Neural cell (in vitro differentiated cells): ENCODE measurements at regions not wholly inside any gene's neighbourhood (a gene's known extent, or its start where the extent isn't known, plus 50 kb on each side); places are given as distances from the start of the nearest gene placed in this dataset.

Source experiments
- H2AFZ ChIP-seq: fragments of 200-600, 300-800 bp; sonication (generic), shearing (Covaris generic); 2 replicates; pipeline ENCODE4 v1.6.0; 2014; ENCODE audit warnings: low read depth, mild to moderate bottlenecking, antibody characterized with exemption, low read length, moderate library complexity
- H3F3A ChIP-seq: fragments of 200-600 bp; shearing (Covaris generic); 2 replicates; pipeline ENCODE4 v1.6.1; 2016; ENCODE audit warnings: mild to moderate bottlenecking, moderate library complexity, mixed read lengths, antibody characterized with exemption, low read length; ENCODE audit not compliant: insufficient read depth, poor library complexity, severe bottlenecking
- H3K27ac ChIP-seq: fragments of 200-600, 300-800 bp; sonication (generic), shearing (Covaris generic); 2 replicates; pipeline ENCODE4 v1.5.1; 2014; ENCODE audit warnings: mild to moderate bottlenecking, low read length, moderate library complexity
- H3K27me3 ChIP-seq: fragments of 300-800, 200-600 bp; sonication (generic), shearing (Covaris generic); 2 replicates; pipeline ENCODE4 v1.6.0; 2014; ENCODE audit warnings: mild to moderate bottlenecking, low read depth, low read length, moderate library complexity; ENCODE audit not compliant: insufficient read depth
- H3K36me3 ChIP-seq: fragments of 300-800, 200-600 bp; sonication (generic), shearing (Covaris generic); 2 replicates; pipeline ENCODE4 v1.5.1; 2014; ENCODE audit warnings: mild to moderate bottlenecking, antibody characterized with exemption, low read length, moderate library complexity; ENCODE audit not compliant: insufficient read depth
- H3K4me2 ChIP-seq: fragments of 300-800, 200-600 bp; sonication (generic), shearing (Covaris generic); 2 replicates; pipeline ENCODE4 v1.6.0; 2014; ENCODE audit warnings: mild to moderate bottlenecking, low read length
- H3K4me3 ChIP-seq: fragments of 300-800, 200-600 bp; sonication (generic), shearing (Covaris generic); 2 replicates; pipeline ENCODE4 v1.5.1; 2014; ENCODE audit warnings: mild to moderate bottlenecking, low read length, moderate library complexity
- H3K79me2 ChIP-seq: fragments of 200-600 bp; shearing (Covaris generic); replicated peaks from 2 replicates; pipeline ENCODE4 v1.6.0; 2014; ENCODE audit warnings: mild to moderate bottlenecking, low read length, moderate library complexity; ENCODE audit not compliant: insufficient read depth
- H3K9ac ChIP-seq: fragments of 300-800, 200-600 bp; sonication (generic), shearing (Covaris generic); 2 replicates; pipeline ENCODE4 v1.6.1; 2016; ENCODE audit warnings: mild to moderate bottlenecking, low read length, mixed read lengths
- H3K9me2 ChIP-seq: fragments of 200-600 bp; shearing (Covaris generic); 2 replicates; pipeline ENCODE4 v1.6.1; 2016; ENCODE audit warnings: mild to moderate bottlenecking, low read length, mixed read lengths; ENCODE audit not compliant: insufficient read depth
- H3K9me3 ChIP-seq: fragments of 200-600, 300-800 bp; sonication (generic), shearing (Covaris generic); 2 replicates; pipeline ENCODE4 v1.6.1; 2016; ENCODE audit warnings: mild to moderate bottlenecking, mixed run types, low read length, moderate library complexity, mixed read lengths
- H4K20me1 ChIP-seq: fragments of 200-600 bp; shearing (Covaris generic); 2 replicates; pipeline ENCODE4 v1.6.1; 2016; ENCODE audit warnings: mild to moderate bottlenecking, mixed run types; ENCODE audit not compliant: insufficient read depth
- EP300 ChIP-seq: fragments of 450-650 bp; conservative IDR thresholded peaks from 2 replicates; pipeline ENCODE4 v1.6.1; 2014; ENCODE audit warnings: antibody characterized with exemption, mild to moderate bottlenecking, moderate library complexity; ENCODE audit not compliant: poor library complexity, severe bottlenecking
- EZH2 ChIP-seq: fragments of 200-600, 300-800 bp; shearing (Covaris generic), sonication (generic); IDR thresholded peaks from 2 replicates; pipeline ENCODE4 v1.6.1; 2014; ENCODE audit warnings: antibody characterized with exemption, low read length, borderline replicate concordance, mild to moderate bottlenecking; ENCODE audit not compliant: insufficient read depth, poor library complexity, severe bottlenecking
- MXI1 ChIP-seq: fragments of 450-650 bp; conservative IDR thresholded peaks from 2 replicates; pipeline ENCODE4 v1.6.1; 2014; ENCODE audit warnings: antibody characterized with exemption, mild to moderate bottlenecking; ENCODE audit not compliant: poor library complexity, severe bottlenecking
- POLR2AphosphoS5 ChIP-seq: IDR thresholded peaks from 2 replicates; pipeline ENCODE4 v1.6.1; 2012
- RAD21 ChIP-seq: fragments of 450-650 bp; conservative IDR thresholded peaks from 2 replicates; pipeline ENCODE4 v1.6.1; 2014; ENCODE audit warnings: antibody characterized with exemption, mild to moderate bottlenecking, moderate library complexity
- REST ChIP-seq: IDR thresholded peaks from 2 replicates; pipeline ENCODE4 v1.6.1; 2012; ENCODE audit warnings: borderline replicate concordance
- SMC3 ChIP-seq: fragments of 450-650 bp; conservative IDR thresholded peaks from 2 replicates; pipeline ENCODE4 v1.6.1; 2014; ENCODE audit warnings: antibody characterized with exemption, mild to moderate bottlenecking, moderate library complexity; ENCODE audit not compliant: poor library complexity
- TAF1 ChIP-seq: IDR thresholded peaks from 2 replicates; pipeline ENCODE4 v1.6.1; 2012; ENCODE audit warnings: low read depth
- TF ChIP-seq, protein P1 (sequence below): fragments of 450-650 bp; IDR thresholded peaks from 2 replicates; pipeline ENCODE4 v1.5.1; 2014; ENCODE audit warnings: antibody characterized with exemption, mild to moderate bottlenecking, moderate library complexity; ENCODE audit not compliant: poor library complexity, severe bottlenecking

GRCh38 chr13:62837895-62838294, 1422.2 kb upstream of the PCDH20 start:
- Histone ChIP-seq H3K4me3 (no peak overlapping the region), H3K27me3 (no peaks in the 10 kb centered on the region), H3K9me3 (no peaks in the 10 kb centered on the region), H3F3A (no peaks in the 10 kb centered on the region), H3K9me2 (no peaks in the 10 kb centered on the region), H3K27ac (no peak overlapping the region), H3K9ac (no peak overlapping the region), H3K79me2 (no peaks in the 10 kb centered on the region), H2AFZ (no peak overlapping the region), H3K4me2 (no peak overlapping the region), H3K36me3 (no peaks in the 10 kb centered on the region), H4K20me1 (no peaks in the 10 kb centered on the region)
- no peak for TF ChIP-seq EZH2
- TF ChIP-seq EP300 = no peak
- no peak for TF ChIP-seq REST
- TF ChIP-seq RAD21 = no peak

- H3K4me2 ChIP-seq = no peak overlapping the region
- TF ChIP-seq POLR2AphosphoS5 = no peak
- TF ChIP-seq, protein P1, sequence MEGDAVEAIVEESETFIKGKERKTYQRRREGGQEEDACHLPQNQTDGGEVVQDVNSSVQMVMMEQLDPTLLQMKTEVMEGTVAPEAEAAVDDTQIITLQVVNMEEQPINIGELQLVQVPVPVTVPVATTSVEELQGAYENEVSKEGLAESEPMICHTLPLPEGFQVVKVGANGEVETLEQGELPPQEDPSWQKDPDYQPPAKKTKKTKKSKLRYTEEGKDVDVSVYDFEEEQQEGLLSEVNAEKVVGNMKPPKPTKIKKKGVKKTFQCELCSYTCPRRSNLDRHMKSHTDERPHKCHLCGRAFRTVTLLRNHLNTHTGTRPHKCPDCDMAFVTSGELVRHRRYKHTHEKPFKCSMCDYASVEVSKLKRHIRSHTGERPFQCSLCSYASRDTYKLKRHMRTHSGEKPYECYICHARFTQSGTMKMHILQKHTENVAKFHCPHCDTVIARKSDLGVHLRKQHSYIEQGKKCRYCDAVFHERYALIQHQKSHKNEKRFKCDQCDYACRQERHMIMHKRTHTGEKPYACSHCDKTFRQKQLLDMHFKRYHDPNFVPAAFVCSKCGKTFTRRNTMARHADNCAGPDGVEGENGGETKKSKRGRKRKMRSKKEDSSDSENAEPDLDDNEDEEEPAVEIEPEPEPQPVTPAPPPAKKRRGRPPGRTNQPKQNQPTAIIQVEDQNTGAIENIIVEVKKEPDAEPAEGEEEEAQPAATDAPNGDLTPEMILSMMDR = no peak
- TF ChIP-seq EZH2 = no peak
- TF ChIP-seq SMC3 = no peak
- no peak for TF ChIP-seq RAD21
- no peak for TF ChIP-seq REST
- no peak for TF ChIP-seq TAF1
- TF ChIP-seq EP300 = no peak
- no peak for TF ChIP-seq MXI1
- H3K27me3 ChIP-seq = no peaks in the 10 kb centered on the region
Measured at GRCh38 chr13:62829486-62829885, 1413.8 kb upstream of the PCDH20 start.

More at GRCh38 chr13:62829486-62829885, 1413.8 kb upstream of the PCDH20 start:
- Histone ChIP-seq H2AFZ (no peak overlapping the region), H3K27ac (no peak overlapping the region), H4K20me1 (no peaks in the 10 kb centered on the region), H3K9me3 (no peaks in the 10 kb centered on the region), H3K79me2 (no peaks in the 10 kb centered on the region), H3K9me2 (no peaks in the 10 kb centered on the region), H3K9ac (no peak overlapping the region), H3F3A (no peaks in the 10 kb centered on the region), H3K4me3 (no peak overlapping the region), H3K36me3 (no peaks in the 10 kb centered on the region)
